LHCN-M2 (cell line): ENCODE measurements at regions not wholly inside any gene's neighbourhood (a gene's known extent, or its start where the extent isn't known, plus 50 kb on each side); places are given as distances from the start of the nearest gene placed in this dataset.
"Not testable (repeated sequence)": the region's sequence is repeated elsewhere in the genome, so short reads cannot be mapped to it uniquely, and the experiment has no call there.

ENCODE experiments used
- DNase-seq: peaks from one replicate; pipeline ENCODE4 v3.0.0-alpha.2; 2012; ENCODE audit warnings: low read depth

GRCh38 chr1:182166321-182166720 is 104.8 kb upstream of the ZNF648 start:
- DNase-seq: no peak

- DNase-seq: peak; percentile 24
Observed at GRCh38 chr1:182164273-182164672, 102.8 kb upstream of the ZNF648 start.

- DNase-seq: peak; percentile 93
Observed at GRCh38 chr1:182163821-182164223, 102.3 kb upstream of the ZNF648 start.

- no peak for DNase-seq
Observed at GRCh38 chr1:182159443-182159842, 97.9 kb upstream of the ZNF648 start.

- DNase-seq: no peak
Observed at GRCh38 chr1:182157187-182157586, 95.7 kb upstream of the ZNF648 start.

GRCh38 chr1:182154425-182154824 is 92.9 kb upstream of the ZNF648 start:
- DNase-seq: not testable (repeated sequence)

- DNase-seq: peak; percentile 79
Observed at GRCh38 chr1:182149411-182149965, 88.0 kb upstream of the ZNF648 start.

GRCh38 chr1:182147951-182148350 is 86.4 kb upstream of the ZNF648 start:
- no peak for DNase-seq

- DNase-seq: peak; percentile 40
Observed at GRCh38 chr1:182147136-182147820, 85.8 kb upstream of the ZNF648 start.

GRCh38 chr1:182146286-182146685 is 84.8 kb upstream of the ZNF648 start:
- DNase-seq: no peak

GRCh38 chr1:182145441-182145840 is 83.9 kb upstream of the ZNF648 start:
- no peak for DNase-seq

GRCh38 chr1:182144646-182145030 is 83.1 kb upstream of the ZNF648 start:
- no peak for DNase-seq

GRCh38 chr1:182143825-182144645 is 82.5 kb upstream of the ZNF648 start:
- peak; percentile 83 for DNase-seq

- peak; percentile 78 for DNase-seq
Observed at GRCh38 chr1:182143154-182143657, 81.7 kb upstream of the ZNF648 start.

- DNase-seq: no peak
Observed at GRCh38 chr1:182142621-182143020, 81.1 kb upstream of the ZNF648 start.

GRCh38 chr1:182141040-182141439 is 79.5 kb upstream of the ZNF648 start:
- DNase-seq: no peak

GRCh38 chr1:182139496-182139895 is 78.0 kb upstream of the ZNF648 start:
- DNase-seq: no peak

GRCh38 chr1:182137546-182137945 is 76.0 kb upstream of the ZNF648 start:
- no peak for DNase-seq

GRCh38 chr1:182135946-182136345 is 74.4 kb upstream of the ZNF648 start:
- DNase-seq: no peak

GRCh38 chr1:182134257-182134656 is 72.7 kb upstream of the ZNF648 start:
- DNase-seq: no peak

GRCh38 chr1:182133181-182133580 is 71.7 kb upstream of the ZNF648 start:
- no peak for DNase-seq

- DNase-seq: no peak
Observed at GRCh38 chr1:182129398-182129797, 67.9 kb upstream of the ZNF648 start.

- DNase-seq: no peak
Observed at GRCh38 chr1:182128502-182128901, 67.0 kb upstream of the ZNF648 start.
